GM19452 (cell line): ENCODE measurements at regions not wholly inside any gene's neighbourhood (a gene's known extent, or its start where the extent isn't known, plus 50 kb on each side); places are given as distances from the start of the nearest gene placed in this dataset.

Experiments used
- ATAC-seq: cut with Tn5 transposase; IDR thresholded peaks from one replicate; pipeline ENCODE4 v1.9.1; 2021; ENCODE audit not compliant: unreplicated experiment

- no peak for ATAC-seq
Measured at GRCh38 chr2:84290537-84290936, 168.5 kb downstream of the SUCLG1 start.

- ATAC-seq = no peak
Measured at GRCh38 chr2:84288293-84288692, 170.8 kb downstream of the SUCLG1 start.

DNA sequence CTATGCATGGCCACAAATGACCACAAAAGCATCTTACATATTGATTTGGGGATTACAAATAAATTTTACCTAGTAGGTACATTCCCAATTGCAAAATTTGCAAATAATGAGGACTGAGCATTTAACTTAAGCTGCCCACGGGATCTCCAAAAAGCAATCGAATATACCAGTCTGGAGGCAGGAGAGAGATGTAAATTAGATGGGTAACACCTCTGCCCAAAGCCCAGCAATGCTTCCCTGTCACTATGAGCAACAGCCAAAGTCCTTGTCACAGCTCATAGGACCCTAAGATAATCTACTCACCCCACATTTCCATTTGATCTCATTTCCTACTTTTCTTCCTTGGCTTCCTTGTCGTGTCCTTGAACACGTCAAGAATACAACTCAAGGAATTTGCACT lies 172.2 kb downstream of the SUCLG1 start:
- ATAC-seq = no peak

DNA sequence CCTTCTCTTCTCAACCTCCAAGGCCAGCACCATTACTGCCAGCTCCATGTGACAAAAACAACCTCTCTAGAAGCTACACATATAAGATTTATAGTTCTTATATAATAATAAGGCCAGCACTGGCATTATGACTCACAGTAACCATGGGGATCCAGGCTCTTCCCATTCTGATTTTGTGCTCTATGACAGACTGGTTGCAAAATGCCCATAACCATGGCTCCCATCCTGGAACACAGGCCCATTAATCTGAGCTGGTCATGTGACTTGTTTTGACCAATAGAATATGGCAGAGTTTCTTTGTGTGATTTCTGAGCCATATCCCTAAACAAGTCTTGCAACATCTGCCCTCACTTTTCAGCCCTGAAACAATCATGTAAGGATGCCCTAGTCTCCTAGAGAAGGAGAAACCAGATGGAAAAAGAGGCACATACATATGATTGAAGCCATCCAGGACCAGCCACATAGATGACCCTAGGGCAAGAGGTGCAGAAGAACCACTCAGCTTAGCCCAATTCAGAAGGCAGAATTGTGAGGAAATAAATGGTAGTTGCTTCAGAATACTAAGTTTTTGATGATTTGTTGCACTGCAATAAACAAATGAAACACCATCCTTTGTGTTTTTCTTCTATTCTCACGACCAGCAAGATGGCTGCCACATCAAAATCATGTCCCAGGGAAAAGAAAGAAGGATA lies 173.9 kb downstream of the SUCLG1 start:
- ATAC-seq = no peak

DNA sequence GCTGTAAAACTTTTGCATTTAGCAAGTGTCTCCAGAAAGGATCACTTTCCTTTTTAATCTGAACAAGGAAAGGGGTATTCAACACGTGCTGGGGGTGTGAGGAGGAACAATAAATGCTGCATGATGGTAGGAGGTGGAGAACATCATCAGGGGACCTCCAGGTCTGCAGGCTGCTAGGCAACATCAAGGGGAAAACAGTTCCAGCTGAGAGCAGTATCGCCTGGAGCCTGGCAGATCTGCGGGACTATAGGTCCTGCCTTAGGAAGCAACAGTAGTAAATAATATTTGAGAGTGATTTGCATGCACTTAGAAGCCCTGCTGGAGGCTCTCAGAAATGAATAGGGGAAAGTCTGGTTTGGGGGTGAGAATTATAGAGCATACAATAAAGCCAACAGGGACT lies 175.6 kb downstream of the SUCLG1 start:
- no peak for ATAC-seq

DNA sequence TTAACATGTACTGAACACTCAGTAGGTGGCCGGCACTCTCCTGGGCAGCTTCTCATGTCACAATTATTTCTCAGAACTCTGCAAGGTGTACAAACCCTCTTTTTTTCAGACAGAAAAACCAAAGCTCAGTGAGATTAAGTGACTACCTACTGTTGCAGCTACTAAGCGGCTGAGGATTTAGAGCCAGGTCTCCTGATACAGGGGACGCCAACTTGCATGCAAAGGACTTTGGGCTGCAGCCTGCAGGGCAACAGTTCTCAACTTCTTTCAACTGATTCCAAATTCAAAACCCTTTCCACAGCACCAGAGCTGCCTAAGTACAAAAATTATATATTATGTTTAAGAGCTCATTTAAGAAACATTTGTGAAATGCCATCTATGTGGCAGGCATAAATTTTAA lies 177.6 kb downstream of the SUCLG1 start:
- no peak for ATAC-seq

DNA sequence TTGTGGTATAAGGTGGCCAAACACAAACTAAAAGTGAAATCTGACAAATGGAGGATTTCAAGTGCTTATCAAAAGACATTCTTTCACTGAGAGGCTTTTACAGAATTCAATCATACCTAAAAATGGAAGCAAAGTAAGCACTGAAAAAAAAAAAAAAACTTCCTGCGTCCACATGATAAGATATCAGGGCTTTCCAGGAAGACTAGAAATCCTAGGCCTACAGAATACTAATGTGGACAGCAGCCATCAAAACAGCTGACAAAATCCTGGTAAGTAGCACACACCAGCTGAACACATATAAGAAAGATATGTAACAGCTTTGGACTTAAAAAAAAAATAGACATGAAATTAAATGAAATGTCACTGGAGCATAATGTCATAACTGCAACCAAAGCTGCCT lies 178.2 kb downstream of the SUCLG1 start:
- no peak for ATAC-seq

DNA sequence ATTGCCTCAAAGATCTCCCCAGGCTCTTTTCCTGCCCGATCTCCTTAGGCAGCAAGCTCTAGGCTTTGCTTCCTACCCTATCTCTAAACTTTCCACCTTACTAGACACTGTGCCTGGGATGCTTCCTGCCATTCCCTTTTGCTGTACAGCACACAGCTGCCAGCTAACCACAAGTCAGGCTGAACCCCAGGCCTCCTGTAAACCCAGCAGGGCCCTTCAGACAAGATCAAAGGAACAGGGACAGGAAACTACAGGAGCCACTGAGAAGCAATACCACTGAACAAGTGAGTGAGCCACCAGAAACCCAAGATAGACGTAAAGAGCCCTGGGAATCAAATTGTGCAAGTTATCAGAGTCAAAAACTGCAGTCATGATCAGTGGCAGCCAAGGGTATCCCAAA lies 180.7 kb downstream of the SUCLG1 start:
- no peak for ATAC-seq

GRCh38 chr2:84276590-84277255 lies 182.4 kb downstream of the SUCLG1 start:
- no peak for ATAC-seq

GRCh38 chr2:84273406-84273805 lies 185.7 kb downstream of the SUCLG1 start:
- ATAC-seq = no peak

GRCh38 chr2:84271977-84272376 lies 187.1 kb downstream of the SUCLG1 start:
- ATAC-seq = no peak

GRCh38 chr2:84257831-84258230 lies 201.2 kb downstream of the SUCLG1 start:
- no peak for ATAC-seq

DNA sequence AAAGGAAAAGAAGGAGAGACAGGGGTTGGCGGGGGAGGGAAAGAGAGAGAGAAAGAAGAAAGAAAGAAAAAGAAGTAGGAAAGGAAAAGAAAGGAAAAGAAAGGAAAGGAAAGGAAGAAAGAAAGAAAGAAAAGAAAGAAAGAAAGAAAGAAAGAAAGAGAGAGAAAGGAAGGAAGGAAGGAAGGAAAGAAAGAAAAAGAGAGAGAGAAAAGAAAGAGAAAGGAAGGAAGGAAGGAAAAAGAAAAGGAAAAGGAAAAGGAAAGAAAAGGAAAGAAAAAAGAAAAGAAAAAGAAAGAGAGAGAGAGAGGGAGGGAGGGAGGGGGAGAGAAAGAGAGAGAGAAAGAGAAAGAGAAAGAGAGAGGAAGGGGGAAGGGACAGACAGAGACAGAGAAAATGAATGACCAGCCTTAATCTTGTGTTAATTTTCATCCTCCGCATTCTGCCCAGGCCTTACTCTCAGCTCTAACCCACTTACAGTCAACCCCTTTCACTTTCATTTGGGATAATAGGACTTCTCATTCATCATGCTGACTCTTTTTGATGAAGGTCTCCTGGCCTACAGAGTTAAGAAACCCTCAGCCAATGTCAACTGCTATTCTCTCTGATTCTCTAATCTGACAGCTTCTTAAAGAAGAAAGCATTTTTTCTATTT lies 207.3 kb downstream of the SUCLG1 start:
- no peak for ATAC-seq

DNA sequence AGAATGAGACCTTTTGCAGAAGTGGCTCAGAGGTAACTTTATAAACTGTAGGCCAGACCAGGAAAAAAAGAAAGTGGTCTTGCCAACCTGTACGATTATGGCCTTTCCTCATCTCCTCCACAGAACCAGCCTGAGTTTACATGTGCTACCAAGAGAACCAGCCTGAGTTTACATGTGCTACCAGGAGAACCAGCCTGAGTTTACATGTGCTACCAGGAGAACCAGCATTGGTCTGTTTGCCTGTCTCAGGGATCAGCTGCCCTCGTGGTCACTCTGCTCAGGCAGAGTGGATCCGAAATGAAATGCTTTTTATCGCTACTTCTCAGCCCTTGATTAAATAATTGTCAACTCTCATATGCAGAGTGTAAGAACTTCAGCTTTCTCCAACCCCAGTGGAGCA lies 209.9 kb downstream of the SUCLG1 start:
- no peak for ATAC-seq

DNA sequence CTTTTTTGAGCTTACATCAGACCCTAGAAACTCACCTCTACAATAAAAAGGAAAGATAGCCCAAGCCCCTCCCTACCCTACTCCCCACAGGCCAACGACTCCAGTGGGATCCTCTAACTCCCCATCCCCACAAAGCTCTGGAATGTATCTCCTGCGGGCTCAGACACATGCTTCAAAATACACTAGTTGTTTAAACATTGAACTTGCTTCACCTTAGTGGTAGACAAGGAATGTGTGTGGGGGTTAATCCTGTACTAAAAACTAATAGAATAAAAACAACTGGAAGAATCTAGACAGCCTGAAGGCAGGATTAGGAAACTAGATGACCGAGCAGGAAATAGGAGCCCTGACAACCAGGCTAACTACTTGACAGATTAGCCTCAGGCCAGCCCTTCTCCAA lies 211.5 kb downstream of the SUCLG1 start:
- no peak for ATAC-seq

DNA sequence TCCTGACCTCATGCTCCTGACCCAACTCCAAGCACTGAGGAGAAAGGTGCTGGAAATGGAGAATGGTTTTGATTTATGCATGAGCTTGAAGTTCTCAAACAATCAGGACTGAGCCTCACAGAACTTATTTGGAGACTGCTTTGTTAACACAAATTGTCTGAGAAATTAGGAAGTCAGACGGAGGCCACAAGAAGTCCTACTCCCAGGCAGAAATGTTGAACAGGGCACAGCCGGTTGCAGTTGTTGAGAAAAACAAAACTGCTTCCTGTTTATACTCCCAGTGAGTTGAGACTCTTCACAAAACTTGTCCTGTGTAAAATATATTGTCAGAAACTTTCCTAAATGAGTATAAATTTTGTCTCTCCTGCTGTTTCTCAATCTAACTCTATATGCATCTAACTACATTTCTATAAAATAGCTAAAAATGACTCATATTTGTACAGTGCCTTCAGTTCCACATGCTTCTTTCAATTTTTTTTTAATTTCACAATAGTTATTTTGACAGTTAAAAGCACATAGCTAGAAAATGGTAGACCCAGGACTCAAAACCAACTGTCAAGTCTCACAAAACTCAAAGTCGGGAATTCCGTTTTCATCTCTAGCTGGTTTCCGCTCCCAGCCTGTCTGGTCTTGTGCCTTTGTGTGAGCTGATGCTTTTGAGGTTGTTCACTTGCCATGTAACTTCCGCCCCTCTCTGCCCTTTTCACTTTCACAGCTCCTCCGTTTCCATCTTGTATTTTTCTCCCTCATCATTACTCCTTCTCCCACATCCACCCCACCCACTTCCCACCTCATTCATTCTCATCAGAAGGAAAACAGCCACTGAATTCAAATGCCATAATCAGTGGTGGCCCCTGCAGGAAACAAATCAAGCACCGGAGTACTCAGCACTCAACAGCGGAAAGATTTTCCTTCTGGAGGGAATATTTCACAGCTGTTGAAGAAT lies 215.0 kb downstream of the SUCLG1 start:
- no peak for ATAC-seq

GRCh38 chr2:84238907-84239306 lies 220.2 kb downstream of the SUCLG1 start:
- no peak for ATAC-seq

DNA sequence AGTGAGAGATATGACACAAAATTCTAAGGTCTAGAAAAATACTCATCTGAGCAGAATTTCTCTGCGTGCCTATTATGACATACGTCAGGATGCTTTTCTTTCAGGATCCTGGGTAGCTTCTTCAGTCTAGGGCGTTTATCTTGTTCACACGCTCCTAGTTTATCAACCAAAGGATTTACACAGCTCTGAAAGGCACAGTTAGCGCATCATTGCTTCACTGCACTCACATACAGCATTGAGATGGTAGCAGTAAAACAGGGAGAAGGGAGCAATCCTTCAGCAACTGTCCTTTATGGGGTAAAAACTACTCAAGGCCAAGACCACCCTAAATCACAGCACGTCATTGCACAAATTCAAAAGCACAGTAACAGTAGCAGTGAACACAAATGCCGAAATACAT lies 222.8 kb downstream of the SUCLG1 start:
- ATAC-seq = no peak

- ATAC-seq = no peak
Measured at GRCh38 chr2:84234103-84234502, 225.0 kb downstream of the SUCLG1 start.

- ATAC-seq = no peak
Measured at GRCh38 chr2:84231478-84231877, 227.6 kb downstream of the SUCLG1 start.

- no peak for ATAC-seq
Measured at GRCh38 chr2:84224121-84224520, 235.0 kb downstream of the SUCLG1 start.
